Breast epithelium (tissue), 4 donors: ENCODE measurements at regions not wholly inside any gene's neighbourhood (a gene's known extent, or its start where the extent isn't known, plus 50 kb on each side); places are given as distances from the start of the nearest gene placed in this dataset.
"Not testable (repeated sequence)": the region's sequence is repeated elsewhere in the genome, so short reads cannot be mapped to it uniquely, and the experiment has no call there.

Experiments
- DNase-seq, 2 donors: peaks; one replicate each; pipeline ENCODE4 v3.0.0-alpha.2; 2019; ENCODE audit warnings: low spot score in 2 of 2
- H3K27ac ChIP-seq, 2 donors: fragments of 200-600 bp; sonication (generic) in 1 of 2; one replicate each; pipeline ENCODE4 v1.5.1; 2016 to 2019; ENCODE audit warnings: mild to moderate bottlenecking in 1 of 2
- H3K27me3 ChIP-seq, 2 donors: fragments of 200-600 bp; sonication (generic) in 1 of 2; one replicate each; pipeline versions ENCODE4 v1.5.1 to v1.6.0; 2017 to 2019; ENCODE audit warnings: control low read depth in 1 of 2, mild to moderate bottlenecking in 1 of 2
- H3K36me3 ChIP-seq: fragments of 200-600 bp; one replicate; pipeline ENCODE4 v1.5.1; 2019
- H3K4me1 ChIP-seq, 2 donors: fragments of 200-600 bp; sonication (generic); one replicate each; pipeline ENCODE4 v1.5.1; 2016 to 2019; ENCODE audit warnings: control low read depth in 1 of 2
- H3K4me3 ChIP-seq, 3 donors: fragments of 200-600 bp; sonication (generic); 1 replicate in 2 of 3; 2 replicates in 1 of 3; pipeline ENCODE4 v1.5.1; 2016 to 2019; ENCODE audit warnings: mild to moderate bottlenecking in 3 of 3, moderate library complexity in 2 of 3
- H3K9me3 ChIP-seq, 2 donors: fragments of 200-600 bp; sonication (generic) in 1 of 2; one replicate each; pipeline ENCODE4 v1.5.1; 2016 to 2019; ENCODE audit warnings: control low read depth in 1 of 2
- POLR2A ChIP-seq: fragments of 450-650 bp; IDR thresholded peaks from one replicate; pipeline ENCODE4 v1.6.1; 2016; ENCODE audit warnings: antibody characterized with exemption, mild to moderate bottlenecking, moderate library complexity
- POLR2AphosphoS5 ChIP-seq, 3 donors: sonication (generic); formaldehyde crosslinking; IDR thresholded peaks; one replicate each; pipeline ENCODE4 v1.6.1; 2017; ENCODE audit warnings: antibody characterized with exemption in 3 of 3
- intact Hi-C: fragments of 100-400 bp; cut with DNase I; formaldehyde crosslinking; loops from one replicate; pipeline ENCODE4 v1.15.1; 2023; ENCODE audit warnings: low total_unique reads
- TF ChIP-seq, protein P1 (sequence below), 3 donors: fragments of 450-650 bp; IDR thresholded peaks; one replicate each; pipeline ENCODE4 v1.5.1; 2016 to 2017; ENCODE audit warnings: antibody characterized with exemption in 3 of 3, mild to moderate bottlenecking in 3 of 3, moderate library complexity in 3 of 3

DNA sequence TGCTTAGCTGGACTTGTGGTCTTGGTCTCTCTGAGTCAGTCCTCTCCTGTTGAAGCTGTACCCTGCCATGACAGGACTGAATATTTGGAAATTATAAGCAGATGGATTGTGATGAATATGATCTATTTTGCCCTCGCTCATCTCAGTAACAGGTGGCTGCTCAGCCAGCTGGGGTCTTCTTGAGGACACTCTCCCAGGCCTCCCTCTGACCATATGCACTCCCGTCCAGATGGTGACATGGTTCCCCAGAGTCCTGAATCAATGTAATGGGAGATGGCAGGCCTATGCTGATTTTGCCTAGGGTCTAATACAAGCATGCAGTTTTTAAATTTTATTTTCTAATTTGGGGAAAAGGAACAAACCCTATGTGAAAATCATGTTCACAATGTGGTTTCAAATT is 63.1 kb upstream of the TRHDE start:
- DNase-seq = no peak
- Histone ChIP-seq H3K4me1 (no peaks in the 10 kb centered on the region), H3K27ac (no peak overlapping the region), H3K4me3 (no peak overlapping the region), H3K36me3 (no peaks in the 10 kb centered on the region), H3K27me3 (no peaks in the 10 kb centered on the region), H3K9me3 (no peaks in the 10 kb centered on the region)
- TF ChIP-seq, protein P1, sequence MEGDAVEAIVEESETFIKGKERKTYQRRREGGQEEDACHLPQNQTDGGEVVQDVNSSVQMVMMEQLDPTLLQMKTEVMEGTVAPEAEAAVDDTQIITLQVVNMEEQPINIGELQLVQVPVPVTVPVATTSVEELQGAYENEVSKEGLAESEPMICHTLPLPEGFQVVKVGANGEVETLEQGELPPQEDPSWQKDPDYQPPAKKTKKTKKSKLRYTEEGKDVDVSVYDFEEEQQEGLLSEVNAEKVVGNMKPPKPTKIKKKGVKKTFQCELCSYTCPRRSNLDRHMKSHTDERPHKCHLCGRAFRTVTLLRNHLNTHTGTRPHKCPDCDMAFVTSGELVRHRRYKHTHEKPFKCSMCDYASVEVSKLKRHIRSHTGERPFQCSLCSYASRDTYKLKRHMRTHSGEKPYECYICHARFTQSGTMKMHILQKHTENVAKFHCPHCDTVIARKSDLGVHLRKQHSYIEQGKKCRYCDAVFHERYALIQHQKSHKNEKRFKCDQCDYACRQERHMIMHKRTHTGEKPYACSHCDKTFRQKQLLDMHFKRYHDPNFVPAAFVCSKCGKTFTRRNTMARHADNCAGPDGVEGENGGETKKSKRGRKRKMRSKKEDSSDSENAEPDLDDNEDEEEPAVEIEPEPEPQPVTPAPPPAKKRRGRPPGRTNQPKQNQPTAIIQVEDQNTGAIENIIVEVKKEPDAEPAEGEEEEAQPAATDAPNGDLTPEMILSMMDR (IDR thresholded peaks at IDR 0.05) = no peak
- no peak for TF ChIP-seq POLR2AphosphoS5 (IDR thresholded peaks at IDR 0.05)
- no peak for TF ChIP-seq POLR2A
- intact Hi-C loops = no loop called here

DNA sequence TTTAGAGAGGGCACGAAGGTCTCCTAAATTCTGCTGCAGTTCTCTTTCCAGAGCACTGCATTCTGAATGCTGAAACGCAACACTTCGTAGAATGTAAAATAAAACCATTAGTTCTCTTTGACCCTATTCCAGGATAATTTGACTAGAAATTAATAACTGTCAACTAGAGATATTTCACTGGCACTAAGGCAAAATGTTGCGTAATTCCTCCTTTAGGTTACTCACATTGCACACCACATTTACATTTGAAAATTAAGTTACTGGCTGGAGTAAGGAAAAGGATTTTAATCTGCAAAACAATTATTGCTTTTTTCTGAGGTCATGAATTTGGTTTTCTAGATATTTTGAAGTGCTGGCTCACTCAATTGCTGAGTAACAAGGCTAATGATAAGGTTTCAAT is 58.0 kb upstream of the TRHDE start:
- Histone ChIP-seq H3K4me1 (no peaks in the 10 kb centered on the region), H3K4me3 (no peak overlapping the region), H3K36me3 (no peaks in the 10 kb centered on the region), H3K9me3 (no peaks in the 10 kb centered on the region), H3K27ac (no peak overlapping the region), H3K27me3 (no peaks in the 10 kb centered on the region)
- DNase-seq = no peak
- intact Hi-C loops = no loop called here
- TF ChIP-seq, protein P1 (IDR thresholded peaks at IDR 0.05) = no peak
- TF ChIP-seq POLR2AphosphoS5 (IDR thresholded peaks at IDR 0.05) (no peak), POLR2A (no peak)

DNA sequence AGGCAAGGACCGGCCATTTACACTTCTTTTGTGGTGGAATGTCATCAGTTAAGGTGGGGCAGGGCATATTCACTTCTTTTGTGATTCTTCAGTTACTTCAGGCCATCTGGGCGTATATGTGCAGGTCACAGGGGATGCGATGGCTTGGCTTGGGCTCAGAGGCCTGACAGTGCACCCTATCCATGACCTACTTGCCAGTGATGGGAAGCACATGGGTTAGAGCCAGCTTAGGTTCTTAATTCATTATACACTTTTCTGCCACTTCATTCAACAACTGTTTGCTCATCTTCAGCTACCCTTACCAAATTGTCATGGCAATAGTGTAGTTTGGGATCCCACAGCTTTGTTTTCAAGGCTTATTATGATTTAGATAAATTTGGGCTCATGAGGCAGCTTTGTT is 56.9 kb upstream of the TRHDE start:
- H3K4me3 ChIP-seq, H3K36me3 ChIP-seq, H3K27ac ChIP-seq, H3K4me1 ChIP-seq, intact Hi-C loops, H3K27me3 ChIP-seq, DNase-seq, H3K9me3 ChIP-seq: not testable (repeated sequence)

DNA sequence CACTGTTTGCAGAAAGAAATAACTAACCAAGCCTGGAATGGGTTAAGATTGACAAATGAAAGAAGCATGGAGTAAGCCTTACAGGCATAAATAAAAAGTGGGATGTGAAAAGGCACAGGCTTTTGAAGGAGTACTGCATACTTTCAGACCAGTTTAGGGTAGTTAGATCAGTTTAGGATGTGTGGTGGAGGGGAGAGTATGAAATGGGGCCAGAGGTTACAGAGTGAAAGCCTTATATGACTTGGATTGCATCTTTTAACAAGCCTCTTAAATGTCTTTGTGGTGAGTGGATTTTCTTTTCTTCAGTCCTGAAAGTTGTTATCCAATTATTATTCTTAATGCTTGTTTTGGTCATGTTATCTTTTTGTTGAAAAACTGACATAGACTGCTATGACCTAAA is 52.2 kb upstream of the TRHDE start:
- H3K27ac ChIP-seq = no peak overlapping the region
- intact Hi-C loops = no loop called here
- no peaks in the 10 kb centered on the region for H3K36me3 ChIP-seq
- no peak overlapping the region for H3K4me3 ChIP-seq
- TF ChIP-seq, protein P1 (IDR thresholded peaks at IDR 0.05) = no peak
- TF ChIP-seq POLR2AphosphoS5 (IDR thresholded peaks at IDR 0.05) = no peak
- no peak for TF ChIP-seq POLR2A
- DNase-seq = no peak
- H3K4me1 ChIP-seq = no peaks in the 10 kb centered on the region
- H3K27me3 ChIP-seq = no peaks in the 10 kb centered on the region
- no peaks in the 10 kb centered on the region for H3K9me3 ChIP-seq
